HT1080 (cell line): ENCODE measurements at regions not wholly inside any gene's neighbourhood (a gene's known extent, or its start where the extent isn't known, plus 50 kb on each side); places are given as distances from the start of the nearest gene placed in this dataset.
"Not testable (repeated sequence)": the region's sequence is repeated elsewhere in the genome, so short reads cannot be mapped to it uniquely, and the experiment has no call there.

Source experiments
- DNase-seq: peaks from one replicate; pipeline ENCODE4 v3.0.0-alpha.2; 2015; ENCODE audit warnings: low read depth

- no peak for DNase-seq
Observed at GRCh38 chr3:79979990-79980389, 212.2 kb upstream of the ROBO1 start.

GRCh38 chr3:79976466-79976865 lies 208.7 kb upstream of the ROBO1 start:
- peak; percentile 7 for DNase-seq

- no peak for DNase-seq
Observed at GRCh38 chr3:79973917-79974595, 206.3 kb upstream of the ROBO1 start.

- no peak for DNase-seq
Observed at GRCh38 chr3:79973482-79973881, 205.7 kb upstream of the ROBO1 start.

GRCh38 chr3:79968418-79968817 lies 200.6 kb upstream of the ROBO1 start:
- DNase-seq, result no peak

- peak; percentile 11 for DNase-seq
Observed at GRCh38 chr3:79960594-79960993, 192.8 kb upstream of the ROBO1 start.

GRCh38 chr3:79957066-79957465 lies 189.3 kb upstream of the ROBO1 start:
- DNase-seq, result no peak

GRCh38 chr3:79954756-79955155 lies 187.0 kb upstream of the ROBO1 start:
- peak; percentile 33 for DNase-seq

- no peak for DNase-seq
Observed at GRCh38 chr3:79953591-79954101, 185.8 kb upstream of the ROBO1 start.

- DNase-seq, result not testable (repeated sequence)
Observed at GRCh38 chr3:79951426-79951825, 183.6 kb upstream of the ROBO1 start.

- DNase-seq, result no peak
Observed at GRCh38 chr3:79947957-79948356, 180.2 kb upstream of the ROBO1 start.

- no peak for DNase-seq
Observed at GRCh38 chr3:79947469-79947868, 179.7 kb upstream of the ROBO1 start.

GRCh38 chr3:79937567-79937966 lies 169.8 kb upstream of the ROBO1 start:
- peak; percentile 41 for DNase-seq

- DNase-seq, result no peak
Observed at GRCh38 chr3:79930196-79930595, 162.4 kb upstream of the ROBO1 start.

GRCh38 chr3:79928687-79929408 lies 161.1 kb upstream of the ROBO1 start:
- DNase-seq, result no peak

GRCh38 chr3:79926522-79926921 lies 158.7 kb upstream of the ROBO1 start:
- DNase-seq, result no peak

- DNase-seq, result no peak
Observed at GRCh38 chr3:79922633-79923032, 154.8 kb upstream of the ROBO1 start.

GRCh38 chr3:79917561-79917960 lies 149.8 kb upstream of the ROBO1 start:
- DNase-seq, result no peak

GRCh38 chr3:79910337-79910736 lies 142.5 kb upstream of the ROBO1 start:
- DNase-seq, result no peak

- DNase-seq, result no peak
Observed at GRCh38 chr3:79906106-79906505, 138.3 kb upstream of the ROBO1 start.

- DNase-seq, result no peak
Observed at GRCh38 chr3:79902151-79902550, 134.4 kb upstream of the ROBO1 start.

- DNase-seq, result no peak
Observed at GRCh38 chr3:79898907-79899306, 131.1 kb upstream of the ROBO1 start.

GRCh38 chr3:79896086-79896485 lies 128.3 kb upstream of the ROBO1 start:
- DNase-seq, result no peak
